ENCODE measurements at regions not wholly inside any gene's neighbourhood (a gene's known extent, or its start where the extent isn't known, plus 50 kb on each side); places are given as distances from the start of the nearest gene placed in this dataset.

GRCh38 chr6:141242957-141243356, 889.8 kb upstream of the GJE1 start:
- TF ChIP-seq CTCF (IDR thresholded peaks at IDR 0.05) (no peak), POLR2A (IDR thresholded peaks at IDR 0.05) (no peak)
